HG02938 (cell line): ENCODE measurements at regions not wholly inside any gene's neighbourhood (a gene's known extent, or its start where the extent isn't known, plus 50 kb on each side); places are given as distances from the start of the nearest gene placed in this dataset.
"Not testable (repeated sequence)": the region's sequence is repeated elsewhere in the genome, so short reads cannot be mapped to it uniquely, and the experiment has no call there.

Source experiments
- ATAC-seq: cut with Tn5 transposase; IDR thresholded peaks from one replicate; pipeline ENCODE4 v1.9.1; 2021; ENCODE audit warnings: mild to moderate bottlenecking, moderate library complexity; ENCODE audit not compliant: unreplicated experiment

- no peak for ATAC-seq
Measured at GRCh38 chr1:178020968-178021640, 51.2 kb upstream of the SEC16B start.

- no peak for ATAC-seq
Measured at GRCh38 chr1:178021950-178022349, 52.1 kb upstream of the SEC16B start.

GRCh38 chr1:178023181-178023618 is 53.3 kb upstream of the SEC16B start:
- ATAC-seq = no peak

GRCh38 chr1:178024504-178024903 is 54.6 kb upstream of the SEC16B start:
- no peak for ATAC-seq

- no peak for ATAC-seq
Measured at GRCh38 chr1:178025613-178026356, 55.9 kb upstream of the SEC16B start.

- no peak for ATAC-seq
Measured at GRCh38 chr1:178028841-178029481, 59.1 kb upstream of the SEC16B start.

GRCh38 chr1:178030467-178030866 is 60.6 kb upstream of the SEC16B start:
- ATAC-seq = no peak

GRCh38 chr1:178031856-178032320 is 62.0 kb upstream of the RASAL2 start:
- peak; percentile 88 for ATAC-seq

GRCh38 chr1:178033019-178033418 is 60.9 kb upstream of the RASAL2 start:
- ATAC-seq = no peak

- ATAC-seq = no peak
Measured at GRCh38 chr1:178034676-178035075, 59.2 kb upstream of the RASAL2 start.

GRCh38 chr1:178036090-178036489 is 57.8 kb upstream of the RASAL2 start:
- ATAC-seq = no peak

GRCh38 chr1:178037510-178038253 is 56.2 kb upstream of the RASAL2 start:
- no peak for ATAC-seq

- ATAC-seq = no peak
Measured at GRCh38 chr1:178038372-178038771, 55.5 kb upstream of the RASAL2 start.

- ATAC-seq = no peak
Measured at GRCh38 chr1:178039891-178040290, 54.0 kb upstream of the RASAL2 start.

- ATAC-seq = not testable (repeated sequence)
Measured at GRCh38 chr1:178043940-178044339, 50.0 kb upstream of the RASAL2 start.
